AG10803 (cell line): ENCODE measurements at regions not wholly inside any gene's neighbourhood (a gene's known extent, or its start where the extent isn't known, plus 50 kb on each side); places are given as distances from the start of the nearest gene placed in this dataset.

Source experiments
- DNase-seq: peaks from one replicate; pipeline ENCODE4 v3.0.0; 2010; ENCODE audit warnings: low read depth
- H3K4me3 ChIP-seq: 2 replicates; pipeline ENCODE4 v1.5.1; 2011; ENCODE audit warnings: mild to moderate bottlenecking, low read length, control low read depth
- TF ChIP-seq, protein P1 (sequence below): conservative IDR thresholded peaks from 2 replicates; pipeline ENCODE4 v1.5.1; 2011; ENCODE audit warnings: mild to moderate bottlenecking, low read length, control low read depth, inconsistent platforms

DNA sequence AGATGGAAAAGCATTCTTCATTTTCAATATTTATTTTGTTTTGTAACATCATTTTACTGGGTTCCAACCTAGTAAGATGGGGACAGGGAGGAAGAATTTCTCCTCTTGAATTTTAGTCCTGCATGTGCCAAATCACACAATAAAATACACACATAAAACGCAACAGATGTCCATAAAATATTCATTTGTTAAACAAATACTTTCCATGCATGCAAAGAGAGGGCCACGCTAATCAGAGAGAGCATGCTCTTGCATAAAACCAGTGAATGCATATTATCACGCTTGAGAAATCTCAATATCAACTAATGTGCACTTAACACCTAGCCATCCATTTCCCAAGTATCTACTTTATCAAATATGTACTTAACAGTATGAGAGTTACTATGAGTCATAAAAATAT is 212.6 kb upstream of the TARS1 start:
- no peak overlapping the region for H3K4me3 ChIP-seq
- peak; percentile 50 for DNase-seq
- TF ChIP-seq, protein P1, sequence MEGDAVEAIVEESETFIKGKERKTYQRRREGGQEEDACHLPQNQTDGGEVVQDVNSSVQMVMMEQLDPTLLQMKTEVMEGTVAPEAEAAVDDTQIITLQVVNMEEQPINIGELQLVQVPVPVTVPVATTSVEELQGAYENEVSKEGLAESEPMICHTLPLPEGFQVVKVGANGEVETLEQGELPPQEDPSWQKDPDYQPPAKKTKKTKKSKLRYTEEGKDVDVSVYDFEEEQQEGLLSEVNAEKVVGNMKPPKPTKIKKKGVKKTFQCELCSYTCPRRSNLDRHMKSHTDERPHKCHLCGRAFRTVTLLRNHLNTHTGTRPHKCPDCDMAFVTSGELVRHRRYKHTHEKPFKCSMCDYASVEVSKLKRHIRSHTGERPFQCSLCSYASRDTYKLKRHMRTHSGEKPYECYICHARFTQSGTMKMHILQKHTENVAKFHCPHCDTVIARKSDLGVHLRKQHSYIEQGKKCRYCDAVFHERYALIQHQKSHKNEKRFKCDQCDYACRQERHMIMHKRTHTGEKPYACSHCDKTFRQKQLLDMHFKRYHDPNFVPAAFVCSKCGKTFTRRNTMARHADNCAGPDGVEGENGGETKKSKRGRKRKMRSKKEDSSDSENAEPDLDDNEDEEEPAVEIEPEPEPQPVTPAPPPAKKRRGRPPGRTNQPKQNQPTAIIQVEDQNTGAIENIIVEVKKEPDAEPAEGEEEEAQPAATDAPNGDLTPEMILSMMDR: no peak

DNA sequence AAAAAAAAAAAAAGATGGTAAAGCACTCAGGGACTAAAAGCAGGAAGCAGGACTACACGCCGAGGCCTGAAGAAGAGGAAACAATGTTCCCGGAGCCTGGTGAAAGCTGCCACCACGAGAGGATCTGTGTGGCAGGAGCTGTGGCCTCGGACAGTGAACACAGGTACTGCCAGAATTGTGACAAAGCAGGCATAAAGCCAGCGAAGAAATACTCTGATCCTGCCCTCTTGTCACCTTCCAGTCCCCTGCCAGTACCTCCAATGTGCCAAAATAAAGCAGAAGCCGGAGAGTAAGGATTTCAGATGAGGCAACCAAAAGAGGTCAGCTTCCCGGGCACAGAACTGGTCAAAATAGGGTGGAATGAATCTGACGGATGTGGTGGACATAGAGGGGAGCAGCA is 211.5 kb upstream of the TARS1 start:
- no peak overlapping the region for H3K4me3 ChIP-seq
- DNase-seq: no peak
- TF ChIP-seq, protein P1: no peak

GRCh38 chr5:33230467-33231078 is 210.2 kb upstream of the TARS1 start:
- no peak for DNase-seq
- TF ChIP-seq, protein P1: no peak
- no peak overlapping the region for H3K4me3 ChIP-seq

DNA sequence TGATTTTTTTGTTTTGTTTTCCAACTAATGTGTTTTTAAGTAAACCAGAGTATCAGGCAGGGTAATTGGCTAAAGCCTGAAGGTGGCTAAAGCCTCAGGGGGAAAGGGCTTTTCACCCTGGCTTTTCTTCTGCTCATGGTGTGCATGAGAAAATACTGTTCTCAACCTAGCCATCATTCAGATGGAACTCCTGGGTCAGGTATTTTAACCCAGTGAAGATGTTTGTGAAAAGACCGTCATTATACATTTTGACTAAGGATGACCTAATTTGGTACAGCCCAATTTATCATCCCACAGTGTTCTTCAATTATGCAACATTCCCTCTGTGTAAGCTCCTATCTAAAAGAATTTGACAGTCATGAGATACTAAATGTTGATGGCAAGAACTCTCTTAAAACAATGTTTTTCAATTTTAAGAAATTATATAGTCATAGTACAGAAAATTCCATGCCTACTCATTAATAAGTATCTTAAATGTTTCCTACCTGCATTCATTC is 209.5 kb upstream of the TARS1 start:
- TF ChIP-seq, protein P1: no peak
- peak; percentile 60 for DNase-seq
- H3K4me3 ChIP-seq: no peak overlapping the region

- DNase-seq: peak; percentile 80
- no peak overlapping the region for H3K4me3 ChIP-seq
- TF ChIP-seq, protein P1: no peak
Measured at GRCh38 chr5:33231935-33232334, 208.8 kb upstream of the TARS1 start.

DNA sequence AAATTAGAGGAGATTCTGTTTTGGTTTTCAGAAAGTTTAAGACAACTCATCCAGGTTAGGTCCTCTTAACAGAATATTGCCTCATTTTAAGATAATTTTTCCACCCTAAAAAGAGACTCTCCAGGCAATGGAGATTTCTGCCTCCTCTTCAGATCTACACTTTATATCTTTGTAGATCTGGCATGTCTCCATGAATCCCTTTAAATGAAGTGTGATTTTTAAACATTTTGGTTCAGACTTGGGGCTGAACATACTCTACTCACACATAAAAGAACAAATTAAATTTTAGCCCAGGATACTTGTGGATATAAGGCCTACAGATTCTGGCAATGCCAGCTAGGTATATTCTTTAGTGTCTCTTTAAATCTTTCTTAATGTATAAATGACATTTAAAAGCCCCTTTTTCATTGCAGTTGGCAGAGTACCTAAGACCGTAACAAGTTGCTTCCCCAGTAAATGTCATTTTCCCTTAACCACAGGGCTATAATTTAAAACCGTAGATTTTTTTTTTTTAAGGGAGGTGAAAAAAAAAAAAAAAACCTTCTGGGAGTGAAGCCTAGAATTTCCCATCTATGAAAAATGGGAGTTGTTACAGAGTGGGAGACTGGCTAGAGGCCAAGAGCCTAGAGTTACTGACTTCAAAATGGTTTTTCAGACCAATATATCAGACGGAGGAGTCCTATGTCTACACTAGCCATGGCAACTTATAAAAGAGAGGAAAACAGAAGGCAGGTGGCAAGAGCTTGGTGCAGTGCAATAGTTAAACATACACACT is 207.8 kb upstream of the TARS1 start:
- TF ChIP-seq, protein P1: no peak
- no peak overlapping the region for H3K4me3 ChIP-seq
- DNase-seq: peak; percentile 17

- H3K4me3 ChIP-seq: no peak overlapping the region
- TF ChIP-seq, protein P1: no peak
- no peak for DNase-seq
Measured at GRCh38 chr5:33235304-33235703, 205.5 kb upstream of the TARS1 start.
